H9 (cell line): ENCODE measurements at regions not wholly inside any gene's neighbourhood (a gene's known extent, or its start where the extent isn't known, plus 50 kb on each side); places are given as distances from the start of the nearest gene placed in this dataset.

Experiments
- DNase-seq: peaks from one replicate; pipeline ENCODE4 v3.0.0-alpha.2; 2017
- H2AFZ ChIP-seq: one replicate; pipeline ENCODE4 v1.6.1; 2013; ENCODE audit warnings: mild to moderate bottlenecking, low read length, control low read depth, moderate library complexity
- H2AK5ac ChIP-seq: 2 replicates; pipeline ENCODE4 v1.6.1; 2013; ENCODE audit warnings: low read length, control low read depth, mixed read lengths; ENCODE audit not compliant: insufficient read length
- H2BK120ac ChIP-seq: one replicate; pipeline ENCODE4 v1.6.1; 2013; ENCODE audit warnings: low read depth, mild to moderate bottlenecking, low read length, control low read depth, inconsistent platforms; ENCODE audit not compliant: poor library complexity, severe bottlenecking
- H2BK12ac ChIP-seq: 2 replicates; pipeline ENCODE4 v1.6.1; 2013; ENCODE audit warnings: low read length, control low read depth, mixed read lengths, low read depth; ENCODE audit not compliant: insufficient read length
- H2BK15ac ChIP-seq: 2 replicates; pipeline ENCODE4 v1.6.1; 2013; ENCODE audit warnings: low read depth, low read length, control low read depth
- H2BK20ac ChIP-seq: one replicate; pipeline ENCODE4 v1.6.1; 2013; ENCODE audit warnings: low read depth, mild to moderate bottlenecking, low read length, control low read depth, inconsistent platforms; ENCODE audit not compliant: poor library complexity, severe bottlenecking
- H2BK5ac ChIP-seq: 2 replicates; pipeline ENCODE4 v1.6.1; 2013; ENCODE audit warnings: low read length, control low read depth, mixed read lengths; ENCODE audit not compliant: insufficient read length
- H3K14ac ChIP-seq: 2 replicates; pipeline ENCODE4 v1.6.1; 2013; ENCODE audit warnings: low read length, control low read depth; ENCODE audit not compliant: insufficient read depth
- H3K18ac ChIP-seq: 2 replicates; pipeline ENCODE4 v1.6.1; 2013; ENCODE audit warnings: low read depth, mild to moderate bottlenecking, mixed read lengths, low read length, control low read depth; ENCODE audit not compliant: insufficient read length
- H3K23ac ChIP-seq: 2 replicates; pipeline ENCODE4 v1.6.1; 2013; ENCODE audit warnings: low read length, control low read depth, mixed read lengths, low read depth; ENCODE audit not compliant: insufficient read length
- H3K23me2 ChIP-seq: 2 replicates; pipeline ENCODE4 v1.6.1; 2013; ENCODE audit warnings: low read depth, mild to moderate bottlenecking, mixed read lengths, low read length, control low read depth; ENCODE audit not compliant: insufficient read length, poor library complexity, severe bottlenecking
- H3K27ac ChIP-seq: 2 replicates; pipeline ENCODE4 v1.5.1; 2013; ENCODE audit warnings: low read length, control low read depth, mixed read lengths, low read depth; ENCODE audit not compliant: insufficient read length
- H3K27me3 ChIP-seq: 2 replicates; pipeline ENCODE4 v1.6.1; 2013; ENCODE audit warnings: low read length, control low read depth, inconsistent platforms; ENCODE audit not compliant: insufficient read depth
- H3K4ac ChIP-seq: 2 replicates; pipeline ENCODE4 v1.6.1; 2013; ENCODE audit warnings: low read depth, mild to moderate bottlenecking, control low read depth, inconsistent platforms, low read length, moderate library complexity
- H3K4me1 ChIP-seq: 2 replicates; pipeline ENCODE4 v1.6.1; 2013; ENCODE audit warnings: low read length, control low read depth, inconsistent platforms; ENCODE audit not compliant: insufficient read depth
- H3K4me2 ChIP-seq: 2 replicates; pipeline ENCODE4 v1.6.1; 2013; ENCODE audit warnings: low read length, control low read depth, mixed read lengths; ENCODE audit not compliant: insufficient read length, insufficient read depth
- H3K56ac ChIP-seq: 2 replicates; pipeline ENCODE4 v1.6.1; 2013; ENCODE audit warnings: low read depth, mild to moderate bottlenecking, mixed read lengths, low read length, control low read depth; ENCODE audit not compliant: insufficient read length
- H3K79me1 ChIP-seq: 2 replicates; pipeline ENCODE4 v1.6.1; 2013; ENCODE audit warnings: low read depth, mild to moderate bottlenecking, moderate library complexity, low read length, control low read depth, inconsistent platforms; ENCODE audit not compliant: insufficient read depth, poor library complexity, severe bottlenecking
- H3K79me2 ChIP-seq: 2 replicates; pipeline ENCODE4 v1.6.1; 2013; ENCODE audit warnings: low read length, control low read depth, inconsistent platforms; ENCODE audit not compliant: insufficient read depth
- H3K9ac ChIP-seq: 2 replicates; pipeline ENCODE4 v1.6.1; 2013; ENCODE audit warnings: low read length, control low read depth, mixed read lengths; ENCODE audit not compliant: insufficient read length; ENCODE audit errors: extremely low read depth
- H3K9me3 ChIP-seq: one replicate; pipeline ENCODE4 v1.6.1; 2013; ENCODE audit warnings: low read depth, low read length, inconsistent platforms; ENCODE audit not compliant: control insufficient read depth
- H3T11ph ChIP-seq: one replicate; pipeline ENCODE4 v1.6.1; 2013; ENCODE audit warnings: mild to moderate bottlenecking, low read length, control low read depth, inconsistent platforms
- H4K20me1 ChIP-seq: one replicate; pipeline ENCODE4 v1.6.1; 2013; ENCODE audit not compliant: control insufficient read depth, insufficient read length, insufficient read depth
- H4K5ac ChIP-seq: 2 replicates; pipeline ENCODE4 v1.6.1; 2013; ENCODE audit warnings: low read depth, mild to moderate bottlenecking, mixed read lengths, low read length, control low read depth; ENCODE audit not compliant: insufficient read length
- H4K8ac ChIP-seq: replicated peaks from 2 replicates; pipeline ENCODE4 v1.6.1; 2013; ENCODE audit warnings: low read length, control low read depth, mixed read lengths, low read depth; ENCODE audit not compliant: insufficient read length
- H4K91ac ChIP-seq: 2 replicates; pipeline ENCODE4 v1.6.1; 2013; ENCODE audit warnings: low read depth, mild to moderate bottlenecking, moderate library complexity, mixed read lengths, low read length, control low read depth; ENCODE audit not compliant: insufficient read length
- H3K27ac Mint-ChIP-seq, 3 experiments: 2 replicates in 2 of 3; 3 replicates in 1 of 3; pipeline ENCODE4 v1.8.0; 2020 to 2021; ENCODE audit warnings: mixed read lengths in 3 of 3, mild to moderate bottlenecking in 1 of 3, moderate library complexity in 1 of 3
- H3K27me3 Mint-ChIP-seq: 2 replicates; pipeline ENCODE4 v1.8.0; 2021; ENCODE audit warnings: low read depth, mild to moderate bottlenecking, moderate library complexity, mixed read lengths
- H3K36me3 Mint-ChIP-seq, 3 experiments: 2 replicates in 2 of 3; 3 replicates in 1 of 3; pipeline ENCODE4 v1.8.0; 2020 to 2021; ENCODE audit warnings: low read depth in 3 of 3, mixed read lengths in 3 of 3; ENCODE audit not compliant: insufficient read depth in 1 of 3
- H3K4me1 Mint-ChIP-seq, 2 experiments: 2 replicates each; pipeline ENCODE4 v1.8.0; 2020; ENCODE audit warnings: mixed read lengths in 2 of 2
- H3K4me3 Mint-ChIP-seq, 2 experiments: 2 replicates in 1 of 2; 3 replicates in 1 of 2; pipeline ENCODE4 v1.8.0; 2020 to 2021; ENCODE audit warnings: mild to moderate bottlenecking in 2 of 2, mixed read lengths in 2 of 2, moderate library complexity in 1 of 2
- H3K9me3 Mint-ChIP-seq, 2 experiments: 2 replicates in 1 of 2; 3 replicates in 1 of 2; pipeline ENCODE4 v1.8.0; 2020; ENCODE audit warnings: mild to moderate bottlenecking in 2 of 2, mixed read lengths in 2 of 2, moderate library complexity in 1 of 2
- WGBS: extraction: QIAGEN DNeasy Blood & Tissue Kit; methylation state at CpG from one replicate; pipeline ENCODE4 v1.1.7; 2013; ENCODE audit warnings: missing lambda C conversion rate, low lambda C conversion rate, mixed read lengths; ENCODE audit not compliant: insufficient read length; ENCODE audit errors: extremely low coverage; 5-methylcytosine and 5-hydroxymethylcytosine counted together
- TF ChIP-seq, protein P1 (sequence below): fragments of 200-600 bp; sonication (generic); conservative IDR thresholded peaks from 3 replicates; pipeline ENCODE4 v1.8.0; 2021; ENCODE audit warnings: antibody characterized with exemption, mild to moderate bottlenecking

- Mint-ChIP-seq H3K27me3 (peaks cover 2% of the 10 kb centered on the region), H3K4me1 (no peaks in the 10 kb centered on the region), H3K9me3 (no peaks in the 10 kb centered on the region), H3K4me3 (no peak overlapping the region), H3K36me3 (no peaks in the 10 kb centered on the region), H3K27ac (no peak overlapping the region; a peak in 1 of 7 replicates)
- no CpG with 5 or more reads among the region's 6 CpGs for WGBS
- Histone ChIP-seq H3K14ac (no peak overlapping the region), H3K27ac (no peak overlapping the region), H3K4ac (no peak overlapping the region), H4K5ac (no peak overlapping the region), H2BK20ac (no peak overlapping the region), H2AK5ac (no peak overlapping the region), H3K4me2 (no peak overlapping the region), H3K4me1 (no peaks in the 10 kb centered on the region), H2AFZ (no peak overlapping the region), H3T11ph (no peak overlapping the region), H4K8ac (no peak overlapping the region), H3K79me1 (no peaks in the 10 kb centered on the region), H4K91ac (no peak overlapping the region), H3K79me2 (no peaks in the 10 kb centered on the region), H3K23ac (no peak overlapping the region), H3K23me2 (no peaks in the 10 kb centered on the region), H3K9ac (no peak overlapping the region), H4K20me1 (no peaks in the 10 kb centered on the region), H3K56ac (no peak overlapping the region), H3K27me3 (no peaks in the 10 kb centered on the region), H3K9me3 (no peaks in the 10 kb centered on the region), H2BK5ac (no peak overlapping the region), H2BK120ac (no peak overlapping the region), H3K18ac (no peak overlapping the region), H2BK15ac (no peak overlapping the region), H2BK12ac (no peak overlapping the region)
- TF ChIP-seq, protein P1, sequence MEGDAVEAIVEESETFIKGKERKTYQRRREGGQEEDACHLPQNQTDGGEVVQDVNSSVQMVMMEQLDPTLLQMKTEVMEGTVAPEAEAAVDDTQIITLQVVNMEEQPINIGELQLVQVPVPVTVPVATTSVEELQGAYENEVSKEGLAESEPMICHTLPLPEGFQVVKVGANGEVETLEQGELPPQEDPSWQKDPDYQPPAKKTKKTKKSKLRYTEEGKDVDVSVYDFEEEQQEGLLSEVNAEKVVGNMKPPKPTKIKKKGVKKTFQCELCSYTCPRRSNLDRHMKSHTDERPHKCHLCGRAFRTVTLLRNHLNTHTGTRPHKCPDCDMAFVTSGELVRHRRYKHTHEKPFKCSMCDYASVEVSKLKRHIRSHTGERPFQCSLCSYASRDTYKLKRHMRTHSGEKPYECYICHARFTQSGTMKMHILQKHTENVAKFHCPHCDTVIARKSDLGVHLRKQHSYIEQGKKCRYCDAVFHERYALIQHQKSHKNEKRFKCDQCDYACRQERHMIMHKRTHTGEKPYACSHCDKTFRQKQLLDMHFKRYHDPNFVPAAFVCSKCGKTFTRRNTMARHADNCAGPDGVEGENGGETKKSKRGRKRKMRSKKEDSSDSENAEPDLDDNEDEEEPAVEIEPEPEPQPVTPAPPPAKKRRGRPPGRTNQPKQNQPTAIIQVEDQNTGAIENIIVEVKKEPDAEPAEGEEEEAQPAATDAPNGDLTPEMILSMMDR = no peak
- peak; percentile 3 for DNase-seq
These were observed 262.2 kb downstream of the BRD1 start for GRCh38 chr22:49565516-49565855.
